Prostate gland (tissue), 2 donors: ENCODE measurements at regions not wholly inside any gene's neighbourhood (a gene's known extent, or its start where the extent isn't known, plus 50 kb on each side); places are given as distances from the start of the nearest gene placed in this dataset. TPM values are rescaled to one million over a fixed set of nuclear protein-coding genes. Genes with fewer than 3 reads are reported as not detected.

ENCODE experiments used
- DNase-seq: peaks from one replicate; pipeline ENCODE4 v3.0.0-alpha.2; 2019; ENCODE audit warnings: low spot score
- H3K27ac ChIP-seq, 2 donors: fragments of 200-600 bp; sonication (generic); 2 replicates each; pipeline ENCODE4 v1.5.1; 2017 to 2019
- H3K27me3 ChIP-seq: fragments of 200-600 bp; sonication (generic); replicated peaks from 2 replicates; pipeline ENCODE4 v1.5.1; 2019; ENCODE audit not compliant: insufficient read depth
- H3K36me3 ChIP-seq, 2 donors: fragments of 200-600 bp; sonication (generic); 1 replicate in 1 of 2; 2 replicates in 1 of 2; pipeline versions ENCODE4 v1.5.1 to v1.8.1; 2017 to 2019
- H3K4me1 ChIP-seq: fragments of 200-600 bp; sonication (generic); replicated peaks from 2 replicates; pipeline ENCODE4 v1.5.1; 2019
- H3K4me3 ChIP-seq, 2 donors: fragments of 200-600 bp; sonication (generic); 2 replicates each; pipeline ENCODE4 v1.5.1; 2017 to 2019
- H3K9me3 ChIP-seq: fragments of 200-600 bp; sonication (generic); 2 replicates; pipeline ENCODE4 v1.5.1; 2017
- POLR2A ChIP-seq: fragments of 450-650 bp; IDR thresholded peaks from one replicate; pipeline ENCODE4 v1.6.1; 2016; ENCODE audit warnings: antibody characterized with exemption, mild to moderate bottlenecking
- POLR2AphosphoS5 ChIP-seq: sonication (generic); formaldehyde crosslinking; IDR thresholded peaks from one replicate; pipeline ENCODE4 v1.6.1; 2017; ENCODE audit warnings: antibody characterized with exemption
- WGBS: methylation state at CpG from one replicate; pipeline ENCODE4 v1.1.5; 2018; 5-methylcytosine and 5-hydroxymethylcytosine counted together
- intact Hi-C: fragments of 100-400 bp; cut with DNase I; formaldehyde crosslinking; loops from one replicate; pipeline ENCODE4 v1.14.2; 2022
- microRNA-seq: library from miRNA; unstranded; fragments of <30 nt; microRNA quantifications from one replicate; pipeline ENCODE4, GENCODE V29; 2016
- small RNA-seq, 2 donors: library from RNA; depleted of rRNA; stranded (forward); fragments of <200 nt; gene quantifications; one replicate each; pipeline ENCODE3, GENCODE V24; 2016
- TF ChIP-seq, protein P1 (sequence below), 4 experiments: fragments of 200-600 bp in 2 of 4; fragments of 450-650 bp in 2 of 4; sonication (generic) in 2 of 4; IDR thresholded peaks; 1 replicate in 3 of 4; 2 replicates in 1 of 4; pipeline ENCODE4 v1.5.1; 2016 to 2019; ENCODE audit warnings: antibody characterized with exemption in 4 of 4, mild to moderate bottlenecking in 2 of 4, moderate library complexity in 2 of 4

DNA sequence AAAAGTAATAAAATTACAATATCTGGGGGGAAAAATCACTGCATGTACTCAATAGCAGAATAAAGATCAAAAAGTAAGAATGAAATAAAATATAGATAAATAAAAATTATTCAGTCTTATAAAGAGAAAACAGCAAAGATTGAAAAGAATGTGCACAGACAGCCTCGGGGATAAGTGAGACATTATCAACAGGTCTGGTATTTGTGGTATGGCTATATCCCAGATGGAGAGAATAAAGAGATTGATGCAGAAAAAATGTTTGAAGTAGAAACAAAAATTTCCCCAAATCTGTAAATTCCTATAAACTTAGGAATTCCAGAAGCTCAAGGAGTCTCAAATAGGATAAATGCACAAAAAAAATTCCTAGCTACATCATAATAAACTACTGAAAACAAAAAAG, 74.5 kb upstream of the LUZP2 start:
- WGBS = 49% methylated on average over 1 of the region's 1 CpG
- H3K4me1 ChIP-seq = no peaks in the 10 kb centered on the region
- no peak for DNase-seq
- no peaks in the 10 kb centered on the region for H3K9me3 ChIP-seq
- no peak overlapping the region for H3K27ac ChIP-seq
- TF ChIP-seq POLR2A (no peak), POLR2AphosphoS5 (no peak)
- TF ChIP-seq, protein P1, sequence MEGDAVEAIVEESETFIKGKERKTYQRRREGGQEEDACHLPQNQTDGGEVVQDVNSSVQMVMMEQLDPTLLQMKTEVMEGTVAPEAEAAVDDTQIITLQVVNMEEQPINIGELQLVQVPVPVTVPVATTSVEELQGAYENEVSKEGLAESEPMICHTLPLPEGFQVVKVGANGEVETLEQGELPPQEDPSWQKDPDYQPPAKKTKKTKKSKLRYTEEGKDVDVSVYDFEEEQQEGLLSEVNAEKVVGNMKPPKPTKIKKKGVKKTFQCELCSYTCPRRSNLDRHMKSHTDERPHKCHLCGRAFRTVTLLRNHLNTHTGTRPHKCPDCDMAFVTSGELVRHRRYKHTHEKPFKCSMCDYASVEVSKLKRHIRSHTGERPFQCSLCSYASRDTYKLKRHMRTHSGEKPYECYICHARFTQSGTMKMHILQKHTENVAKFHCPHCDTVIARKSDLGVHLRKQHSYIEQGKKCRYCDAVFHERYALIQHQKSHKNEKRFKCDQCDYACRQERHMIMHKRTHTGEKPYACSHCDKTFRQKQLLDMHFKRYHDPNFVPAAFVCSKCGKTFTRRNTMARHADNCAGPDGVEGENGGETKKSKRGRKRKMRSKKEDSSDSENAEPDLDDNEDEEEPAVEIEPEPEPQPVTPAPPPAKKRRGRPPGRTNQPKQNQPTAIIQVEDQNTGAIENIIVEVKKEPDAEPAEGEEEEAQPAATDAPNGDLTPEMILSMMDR (IDR thresholded peaks at IDR 0.05) = no peak
- H3K4me3 ChIP-seq = no peak overlapping the region
- no peaks in the 10 kb centered on the region for H3K36me3 ChIP-seq
- intact Hi-C loops = no loop called here
- H3K27me3 ChIP-seq = no peaks in the 10 kb centered on the region

DNA sequence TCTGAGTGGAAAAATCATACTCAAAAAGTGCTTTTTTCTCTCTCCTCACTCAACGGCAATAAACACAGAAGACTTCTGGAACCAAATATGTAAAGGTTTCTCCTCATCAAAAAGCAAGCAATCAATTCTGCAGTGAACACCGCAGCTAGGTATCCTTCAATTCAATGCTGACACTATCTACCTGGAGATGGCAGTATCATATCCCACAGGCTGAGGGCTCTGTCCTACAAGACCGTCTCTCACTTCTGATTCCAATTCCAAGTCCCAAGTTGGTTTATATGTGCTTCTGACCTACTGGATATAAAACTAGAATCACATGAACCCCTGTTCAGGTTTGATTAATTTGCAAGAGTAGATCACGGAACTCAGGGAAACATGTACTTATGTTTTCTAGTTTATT, 59.7 kb upstream of the LUZP2 start:
- WGBS = 85% methylated on average over 4 of the region's 4 CpGs
- no peaks in the 10 kb centered on the region for H3K27me3 ChIP-seq

More for the DNA sequence above, 59.7 kb upstream of the LUZP2 start:
- DNase-seq = no peak
- H3K27ac ChIP-seq = no peak overlapping the region
- TF ChIP-seq POLR2A = no peak
- TF ChIP-seq, protein P1 (IDR thresholded peaks at IDR 0.05) = no peak
- no peak for TF ChIP-seq POLR2AphosphoS5
- intact Hi-C loops = no loop called here
- no peaks in the 10 kb centered on the region for H3K36me3 ChIP-seq
- no peak overlapping the region for H3K4me3 ChIP-seq
- no peaks in the 10 kb centered on the region for H3K4me1 ChIP-seq
- no peaks in the 10 kb centered on the region for H3K9me3 ChIP-seq

Small RNA genes in the stretch of these regions (microRNA-seq; reads per million reads assigned to microRNA genes)
- not detected for gene MIR8054

Small RNA genes in the stretch of these regions (small RNA-seq; reads per million reads assigned to genes)
- gene AC100767.1 = 0 reads per million in 2 donors
- 0 reads per million in 2 donors for gene MIR8054
- 0 reads per million in 2 donors for gene RNU6-783P
